ENCODE measurements at regions not wholly inside any gene's neighbourhood (a gene's known extent, or its start where the extent isn't known, plus 50 kb on each side); places are given as distances from the start of the nearest gene placed in this dataset.

GRCh38 chr7:41459623-41460261 is 243.1 kb downstream of the INHBA start:
- no peak for TF ChIP-seq CTCF (IDR thresholded peaks at IDR 0.05)
- TF ChIP-seq POLR2A (IDR thresholded peaks at IDR 0.05): no peak
